Activated CD4-positive, CD25-positive, alpha-beta regulatory T cell treated with anti-CD3 and anti-CD28 coated beads, Interleukin-2, amount 50 U/mL, for 72 hours (primary cell): ENCODE measurements at regions not wholly inside any gene's neighbourhood (a gene's known extent, or its start where the extent isn't known, plus 50 kb on each side); places are given as distances from the start of the nearest gene placed in this dataset.
"Not testable (repeated sequence)": the region's sequence is repeated elsewhere in the genome, so short reads cannot be mapped to it uniquely, and the experiment has no call there.

ENCODE experiments used
- DNase-seq: peaks from one replicate; pipeline ENCODE4 v3.0.0; 2021

GRCh38 chr9:42656789-42657188, 473.3 kb downstream of the SPATA31A6 start:
- DNase-seq = not testable (repeated sequence)

DNA sequence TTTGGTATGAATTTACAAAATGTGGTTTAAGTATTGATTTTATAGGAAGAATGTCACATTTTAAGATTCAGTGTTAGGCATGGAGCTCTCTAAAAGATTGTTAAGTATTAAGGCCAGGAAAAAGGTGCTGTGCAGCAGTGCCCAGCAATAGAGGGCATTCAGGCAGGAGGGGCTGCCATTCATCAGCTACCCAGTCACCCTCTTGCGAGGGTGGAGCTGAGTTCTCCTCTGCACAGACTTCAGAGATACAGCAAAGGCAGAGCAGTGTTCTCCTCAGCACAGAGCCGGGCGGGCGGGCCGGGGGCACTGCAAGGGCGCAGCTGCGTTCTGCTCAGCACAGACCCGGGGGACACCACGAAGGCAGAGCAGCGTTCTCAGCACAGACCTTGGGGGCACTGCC, 474.0 kb downstream of the SPATA31A6 start:
- DNase-seq = not testable (repeated sequence)

GRCh38 chr9:42697146-42697545, 513.7 kb downstream of the SPATA31A6 start:
- DNase-seq = not testable (repeated sequence)

- DNase-seq = not testable (repeated sequence)
These were observed 519.4 kb downstream of the SPATA31A6 start for GRCh38 chr9:42702890-42703289.

DNA sequence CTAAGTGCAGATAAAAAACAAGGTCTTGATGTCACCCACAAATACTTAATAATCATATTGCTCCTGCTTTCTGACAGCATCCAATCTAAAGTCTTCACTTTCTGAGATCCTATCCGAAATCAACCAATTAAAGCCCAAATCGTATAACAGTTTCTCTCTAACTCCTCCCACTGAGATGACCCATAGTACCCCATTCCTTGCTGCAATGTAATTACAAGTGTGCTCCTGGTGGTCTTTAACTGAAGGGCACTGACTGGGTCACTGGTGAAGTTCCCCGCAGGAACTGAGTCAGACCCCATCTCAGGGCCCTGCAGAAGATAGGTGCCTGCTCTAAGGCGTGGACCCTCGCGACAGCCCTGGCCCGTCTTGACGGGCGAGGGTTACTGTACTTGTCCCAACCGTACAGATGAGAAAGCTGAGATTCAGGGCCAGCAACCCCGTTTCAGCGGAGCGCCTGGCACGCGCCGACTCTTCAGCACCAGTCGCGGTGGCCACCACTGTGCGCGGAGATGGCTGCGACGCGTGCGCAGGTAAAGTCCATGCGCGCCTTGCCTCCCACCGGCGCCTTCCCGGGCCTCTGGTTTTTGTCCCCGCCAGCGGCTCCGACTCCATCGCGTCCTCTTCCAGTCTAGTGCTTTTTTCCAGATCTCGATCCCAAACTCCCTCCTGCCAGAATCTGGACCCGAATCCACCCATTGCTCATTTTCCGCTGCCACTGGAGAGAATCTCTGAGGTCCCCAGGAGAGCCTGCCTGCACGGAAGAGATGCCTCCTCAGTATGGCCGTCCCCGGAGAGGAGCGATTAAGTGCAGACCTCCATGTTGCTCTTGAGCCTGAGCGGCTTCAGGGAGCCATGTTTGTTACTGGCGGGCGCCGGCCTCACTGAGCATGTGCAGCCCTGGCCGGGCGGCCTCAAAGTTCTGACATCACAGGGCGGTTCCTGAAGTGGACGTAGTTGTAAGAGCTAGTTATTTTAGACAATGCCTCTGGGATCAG, 541.7 kb downstream of the SPATA31A6 start:
- peak; percentile 34 for DNase-seq

DNA sequence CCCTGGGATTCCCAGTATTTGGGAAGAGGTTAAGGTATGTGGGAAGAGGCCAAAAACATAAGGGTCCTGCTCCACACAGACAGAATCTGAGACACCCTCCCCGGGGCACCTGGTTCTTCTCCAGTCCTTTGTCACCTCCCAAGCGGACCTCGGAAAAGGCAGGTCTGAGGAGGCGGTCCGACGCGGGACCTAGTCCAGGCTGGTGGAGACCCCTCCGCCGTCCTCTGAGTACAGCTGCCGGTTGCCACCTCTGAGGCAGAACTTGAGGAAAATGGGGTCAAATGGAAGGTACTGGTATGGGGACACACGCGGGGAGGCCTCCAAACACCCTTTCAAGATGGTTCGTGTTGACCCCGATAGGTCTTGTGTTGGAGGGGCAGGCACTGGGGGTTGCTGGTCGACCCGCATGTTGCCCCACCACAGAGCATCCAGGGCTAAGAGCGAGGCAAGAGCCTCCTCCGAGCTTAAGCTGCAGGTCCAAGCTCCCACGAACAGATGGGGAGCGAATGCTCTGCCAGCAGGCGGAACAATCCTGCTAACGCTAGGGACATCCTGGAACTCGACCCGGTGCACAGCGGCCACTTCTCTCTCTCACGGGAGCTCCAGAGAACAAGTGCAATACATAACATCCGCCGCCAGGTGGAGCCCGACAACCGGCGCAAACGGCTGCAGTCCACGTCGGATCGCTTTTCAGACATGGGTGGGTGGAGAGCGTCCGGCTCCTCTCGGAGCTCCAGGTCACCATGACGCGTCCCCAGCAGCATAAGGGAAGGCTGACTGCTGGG, 559.8 kb downstream of the SPATA31A6 start:
- peak; percentile 67 for DNase-seq

- DNase-seq = not testable (repeated sequence)
These were observed 573.8 kb downstream of the SPATA31A6 start for GRCh38 chr9:42757251-42757650.

- not testable (repeated sequence) for DNase-seq
These were observed 575.9 kb downstream of the SPATA31A6 start for GRCh38 chr9:42759320-42759719.

GRCh38 chr9:42782201-42782600, 598.7 kb downstream of the SPATA31A6 start:
- DNase-seq = not testable (repeated sequence)

GRCh38 chr9:42792725-42793124, 609.3 kb downstream of the SPATA31A6 start:
- DNase-seq = not testable (repeated sequence)

DNA sequence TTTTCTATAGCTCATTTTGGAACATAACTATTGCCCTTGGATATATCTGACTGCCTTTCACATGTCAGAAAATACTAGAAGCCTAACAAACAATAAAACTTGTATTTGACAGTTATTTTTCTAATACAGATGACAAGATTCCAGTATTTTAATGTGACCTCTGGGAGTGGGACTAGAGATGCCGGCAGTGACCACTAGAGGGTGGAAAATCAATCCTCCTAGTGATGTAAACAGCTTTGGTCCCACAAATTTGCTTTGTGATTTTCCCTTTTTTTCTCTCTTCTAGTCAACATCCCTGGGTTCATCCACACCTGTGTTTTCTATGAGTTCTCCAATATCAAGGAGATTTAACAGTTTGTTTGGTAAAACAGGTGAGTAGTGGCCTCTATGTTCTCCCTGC, 615.1 kb downstream of the SPATA31A6 start:
- not testable (repeated sequence) for DNase-seq

- DNase-seq = not testable (repeated sequence)
These were observed 619.3 kb downstream of the SPATA31A6 start for GRCh38 chr9:42802716-42803115.

DNA sequence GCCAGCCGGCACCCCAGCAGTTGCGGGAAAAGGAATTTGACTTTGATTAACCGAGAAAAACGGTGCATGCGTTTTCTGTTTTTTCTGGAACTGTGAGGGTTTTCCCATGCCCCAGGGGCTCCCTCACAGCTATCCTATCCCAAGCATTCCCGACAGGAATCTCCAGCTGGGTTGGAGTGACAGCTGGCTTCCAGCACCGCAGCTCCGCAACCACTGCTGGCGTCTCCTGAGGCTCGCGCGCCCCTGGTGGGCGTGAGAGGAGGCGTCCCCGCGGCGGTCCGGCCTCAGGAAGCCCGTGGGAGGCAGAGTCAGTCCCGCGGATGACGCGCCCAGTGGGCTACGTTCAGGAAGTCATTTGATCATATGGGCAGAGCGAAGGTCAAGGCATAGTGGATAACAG, 623.2 kb downstream of the SPATA31A6 start:
- DNase-seq = not testable (repeated sequence)

DNA sequence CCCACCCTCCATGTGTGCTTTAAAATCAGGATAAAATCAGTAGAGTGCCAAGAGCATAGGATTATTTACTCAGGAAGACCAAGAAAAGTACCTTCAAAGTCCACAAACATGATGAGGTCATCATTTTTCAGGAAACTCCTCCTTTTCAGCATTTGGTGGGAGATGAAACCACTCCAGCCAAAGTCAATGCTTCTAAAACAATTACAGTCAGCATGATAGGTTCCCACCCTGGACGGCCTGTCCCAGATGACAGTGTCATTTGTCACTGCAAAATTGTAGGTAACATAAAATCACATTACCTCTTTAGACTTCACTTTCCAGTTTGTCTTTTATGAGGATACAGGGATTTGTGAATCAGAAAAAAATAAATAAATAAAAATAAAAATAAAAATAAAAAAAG, 638.0 kb downstream of the SPATA31A6 start:
- not testable (repeated sequence) for DNase-seq

- not testable (repeated sequence) for DNase-seq
These were observed 664.7 kb downstream of the SPATA31A6 start for GRCh38 chr9:42848156-42848555.

- DNase-seq = not testable (repeated sequence)
These were observed 667.6 kb downstream of the SPATA31A6 start for GRCh38 chr9:42850896-42851693.

DNA sequence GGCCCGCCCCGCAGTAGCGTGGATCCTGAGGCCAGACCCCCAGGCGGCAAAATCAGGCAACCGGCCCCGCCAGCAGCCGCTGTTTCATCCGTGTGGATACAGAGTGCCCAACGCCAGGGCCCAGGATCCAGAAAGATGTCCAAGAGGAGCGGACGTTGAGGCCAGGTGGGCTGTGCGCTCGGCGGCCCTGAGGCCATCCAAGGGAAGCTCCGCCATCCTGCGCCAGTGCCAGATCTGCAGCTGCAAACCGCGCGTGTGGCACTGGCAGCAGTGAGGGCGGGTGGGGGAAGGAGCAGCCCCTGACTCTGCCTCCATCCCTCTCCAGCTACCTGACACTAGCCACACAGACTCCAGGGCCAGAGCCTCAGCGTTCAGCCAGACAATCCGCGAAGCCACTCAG, 668.2 kb downstream of the SPATA31A6 start:
- DNase-seq = not testable (repeated sequence)

- DNase-seq = not testable (repeated sequence)
These were observed 668.9 kb downstream of the SPATA31A6 start for GRCh38 chr9:42852133-42852930.

- not testable (repeated sequence) for DNase-seq
These were observed 676.7 kb downstream of the SPATA31A6 start for GRCh38 chr9:42860133-42860532.

GRCh38 chr9:42862465-42862864, 679.0 kb downstream of the SPATA31A6 start:
- DNase-seq = not testable (repeated sequence)
